Stimulated activated CD4-positive, alpha-beta T cell treated with anti-CD3 and anti-CD28 coated beads, Interleukin-1b, Interleukin-23, amount 100 ng/mL, for 24 hours (primary cell): ENCODE measurements at regions not wholly inside any gene's neighbourhood (a gene's known extent, or its start where the extent isn't known, plus 50 kb on each side); places are given as distances from the start of the nearest gene placed in this dataset.

Experiments used
- DNase-seq, 4 experiments: peaks; one replicate each; pipeline ENCODE4 v3.0.0-alpha.2; 2020; ENCODE audit warnings: low read depth in 4 of 4, low spot score in 1 of 4

GRCh38 chr2:236689393-236689700 lies 119.7 kb downstream of the ACKR3 start:
- DNase-seq = no peak

DNA sequence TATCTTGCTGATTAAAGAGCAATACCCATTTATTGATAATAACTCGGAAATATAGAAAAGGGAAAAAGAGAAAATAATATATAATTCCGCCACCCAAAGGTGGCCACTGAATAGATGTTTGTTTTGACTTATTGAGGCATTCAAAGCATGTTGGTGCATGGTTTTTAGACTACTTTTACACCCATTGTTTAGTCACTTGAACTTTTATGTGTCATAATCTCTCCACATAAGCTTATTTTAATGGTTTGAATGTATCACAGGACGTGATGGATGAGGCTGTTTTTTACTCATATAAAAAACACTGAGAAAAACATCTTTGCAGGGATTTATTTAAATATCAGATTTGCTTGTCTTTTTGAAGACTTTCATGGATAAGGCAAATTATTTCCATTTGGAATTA lies 120.4 kb downstream of the ACKR3 start:
- DNase-seq = no peak

DNA sequence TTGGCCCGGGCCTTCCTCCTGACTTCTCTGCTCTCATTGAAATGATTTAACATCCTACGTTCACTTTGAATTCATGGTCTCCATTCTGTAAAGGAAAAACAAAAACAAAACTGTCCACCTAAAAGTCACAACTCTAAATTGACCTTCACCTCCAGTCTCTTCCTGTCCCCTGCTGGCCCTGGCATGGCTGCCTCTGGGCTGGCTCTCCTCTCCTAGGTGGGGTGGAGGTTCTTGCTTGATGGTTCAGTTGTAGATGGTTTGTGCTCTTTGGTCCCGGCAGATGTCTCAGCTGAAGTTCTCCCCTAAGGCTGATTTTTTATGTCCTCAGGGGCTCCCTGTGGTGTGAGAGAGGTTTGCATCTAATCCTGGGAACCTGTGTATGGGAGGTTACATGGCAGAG lies 121.1 kb downstream of the ACKR3 start:
- DNase-seq = no peak

DNA sequence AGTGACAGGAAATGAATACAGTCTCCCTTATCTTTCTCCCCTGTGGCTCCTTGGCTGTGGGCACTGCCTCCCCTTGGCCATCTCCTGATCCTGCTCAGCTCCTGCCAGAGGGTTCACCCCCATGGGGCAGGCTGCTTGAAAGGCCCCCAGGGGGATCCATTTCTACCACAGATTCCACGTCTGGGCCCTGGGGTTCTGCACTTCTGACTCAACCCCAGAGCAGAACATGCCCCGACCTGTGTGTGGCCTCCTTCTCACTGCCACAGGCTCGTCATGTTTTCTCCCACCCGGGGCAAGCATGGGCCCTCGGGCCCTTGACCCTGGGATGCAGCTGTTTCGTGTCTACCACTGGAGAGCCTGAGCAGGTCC lies 122.2 kb downstream of the ACKR3 start:
- DNase-seq = no peak

- DNase-seq = no peak
Observed at GRCh38 chr2:236692937-236693336, 123.3 kb downstream of the ACKR3 start.

- DNase-seq = no peak
Observed at GRCh38 chr2:236693531-236693930, 123.9 kb downstream of the ACKR3 start.

DNA sequence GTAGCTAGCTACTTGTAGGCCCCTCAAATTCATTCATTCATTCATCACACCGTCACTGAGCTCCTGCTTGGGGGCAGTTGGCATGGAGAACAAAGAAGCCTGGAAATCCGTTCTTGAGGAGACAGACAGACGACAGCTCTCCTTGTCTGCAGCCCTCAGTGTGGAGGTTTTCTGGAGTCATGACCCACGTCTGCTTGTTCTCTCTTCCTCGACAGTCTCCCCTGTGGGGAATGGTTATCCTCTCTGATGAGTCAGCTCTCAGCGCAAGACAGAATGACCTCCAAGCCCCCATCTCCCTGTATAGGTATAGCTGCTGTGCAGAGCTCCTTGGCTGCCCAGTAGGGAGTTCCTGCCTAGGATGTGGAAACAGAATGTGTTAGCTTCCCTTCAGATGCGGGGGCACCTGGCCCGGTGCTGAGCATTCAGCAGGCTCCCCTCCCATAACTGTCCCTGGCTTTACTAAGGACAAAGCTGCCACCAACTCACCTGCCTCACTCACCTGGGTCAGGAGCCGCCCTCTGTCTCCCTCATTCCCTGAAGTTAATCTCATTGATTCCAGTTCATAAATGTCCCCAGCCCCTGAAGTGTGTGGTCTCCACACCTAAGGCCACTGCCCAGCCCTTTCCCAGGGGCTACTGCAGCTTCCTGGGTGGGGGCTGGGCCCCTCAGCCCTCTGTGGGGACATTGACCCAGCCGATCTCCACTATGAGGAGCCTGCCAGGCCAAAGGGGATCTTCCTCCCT lies 124.7 kb downstream of the ACKR3 start:
- no peak for DNase-seq

GRCh38 chr2:236696834-236697233 lies 127.2 kb downstream of the ACKR3 start:
- DNase-seq = no peak

- DNase-seq = no peak
Observed at GRCh38 chr2:236698016-236698627, 128.5 kb downstream of the ACKR3 start.

- no peak for DNase-seq
Observed at GRCh38 chr2:236700703-236701102, 131.1 kb downstream of the ACKR3 start.

- no peak for DNase-seq
Observed at GRCh38 chr2:236702657-236703372, 133.2 kb downstream of the ACKR3 start.

- DNase-seq = no peak
Observed at GRCh38 chr2:236703373-236703709, 133.7 kb downstream of the ACKR3 start.

DNA sequence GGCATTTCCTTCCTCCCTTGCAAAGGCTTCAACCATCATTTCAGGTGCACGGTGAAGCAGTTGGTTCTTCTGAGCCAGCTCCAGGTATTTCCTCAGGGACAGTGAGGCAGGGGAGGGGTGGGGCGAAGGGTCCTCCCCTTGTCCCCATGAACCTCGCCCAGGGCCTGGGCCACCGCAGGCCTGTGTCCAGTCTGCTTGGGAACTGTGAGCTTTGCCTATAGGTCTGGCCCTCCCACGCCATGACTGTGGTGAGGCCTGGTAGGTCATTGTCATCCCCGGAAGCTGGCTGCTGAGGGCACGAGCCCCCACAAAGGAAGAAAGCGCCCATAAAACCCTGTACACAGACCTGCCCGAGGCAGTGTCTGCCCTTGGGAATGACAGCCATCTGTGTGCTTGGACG lies 134.3 kb downstream of the ACKR3 start:
- DNase-seq = no peak

DNA sequence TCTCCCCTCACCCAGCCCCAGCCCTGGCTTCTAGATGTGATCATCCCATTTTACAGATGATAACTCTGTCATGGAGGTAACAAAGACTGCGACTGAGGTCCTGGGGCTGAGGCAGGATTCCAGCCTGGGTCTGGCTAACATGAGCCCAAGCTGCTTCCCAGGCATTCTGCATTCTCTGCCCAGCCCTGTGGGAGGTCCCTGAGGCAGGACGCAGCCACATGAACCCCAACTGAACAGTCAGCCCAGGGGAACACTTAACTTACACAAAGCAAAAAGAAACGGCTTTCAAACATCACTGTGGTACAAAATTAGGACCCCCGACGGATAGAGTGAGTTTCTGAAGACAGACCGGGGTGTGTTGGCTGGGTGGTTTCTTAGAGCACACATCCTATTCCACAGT lies 135.3 kb downstream of the ACKR3 start:
- no peak for DNase-seq

GRCh38 chr2:236705295-236706105 lies 135.9 kb downstream of the ACKR3 start:
- DNase-seq = no peak

GRCh38 chr2:236706288-236706687 lies 136.7 kb downstream of the ACKR3 start:
- no peak for DNase-seq

GRCh38 chr2:236706803-236707202 lies 137.2 kb downstream of the ACKR3 start:
- DNase-seq = no peak

- no peak for DNase-seq
Observed at GRCh38 chr2:236711440-236711839, 141.8 kb downstream of the ACKR3 start.

DNA sequence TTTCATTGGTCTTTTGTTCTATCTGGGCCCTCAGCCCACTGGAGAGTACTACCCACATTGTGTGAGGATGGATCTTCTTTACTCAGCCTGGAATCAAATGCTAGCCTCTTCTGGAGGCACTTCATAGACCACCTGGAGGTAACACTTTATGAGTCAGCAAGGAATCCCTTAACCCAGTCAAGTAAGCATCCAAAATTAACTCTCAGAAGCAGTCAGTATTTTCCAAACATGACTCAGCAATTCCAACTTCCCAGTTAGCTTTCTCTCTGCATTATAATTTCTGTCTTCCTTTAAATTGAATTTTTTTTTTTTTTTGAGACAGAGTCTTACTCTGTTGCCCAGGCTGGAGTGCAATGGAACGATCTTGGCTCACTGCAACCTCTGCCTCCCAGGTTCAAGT lies 142.7 kb downstream of the ACKR3 start:
- DNase-seq = no peak

DNA sequence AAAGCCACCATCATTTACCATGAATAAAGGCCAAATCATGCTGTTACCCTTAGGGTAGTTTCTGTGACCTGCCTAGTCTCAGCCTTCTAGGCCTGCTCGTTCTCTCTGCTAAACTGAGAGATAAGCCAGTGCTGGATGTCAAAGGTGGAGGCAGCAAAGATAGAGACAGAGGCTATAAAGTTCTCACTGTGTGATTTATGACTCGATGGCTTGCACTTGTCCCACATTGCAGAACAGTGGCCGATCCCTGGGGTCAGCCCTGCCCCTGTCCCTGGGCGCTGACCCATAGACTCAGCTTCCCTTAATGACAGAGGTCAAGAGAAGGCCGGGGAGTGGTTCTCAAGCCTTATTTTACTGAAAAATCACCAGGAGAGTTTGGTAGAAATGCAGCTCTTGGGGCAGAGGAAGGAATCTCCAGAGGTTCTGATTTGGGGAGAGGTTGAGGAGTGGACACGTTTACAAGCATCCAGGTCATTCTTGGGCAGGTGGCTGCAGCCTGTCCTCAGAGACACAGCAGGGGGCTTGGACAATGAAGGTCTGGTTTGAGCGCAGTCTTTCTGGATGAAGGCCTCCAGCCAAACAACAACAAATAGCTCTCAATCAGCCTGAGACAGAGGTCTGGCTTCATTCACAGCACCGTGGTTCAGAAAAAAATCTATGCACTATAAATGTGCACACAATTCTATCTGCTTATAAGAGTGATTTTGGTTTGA lies 143.5 kb downstream of the ACKR3 start:
- no peak for DNase-seq

DNA sequence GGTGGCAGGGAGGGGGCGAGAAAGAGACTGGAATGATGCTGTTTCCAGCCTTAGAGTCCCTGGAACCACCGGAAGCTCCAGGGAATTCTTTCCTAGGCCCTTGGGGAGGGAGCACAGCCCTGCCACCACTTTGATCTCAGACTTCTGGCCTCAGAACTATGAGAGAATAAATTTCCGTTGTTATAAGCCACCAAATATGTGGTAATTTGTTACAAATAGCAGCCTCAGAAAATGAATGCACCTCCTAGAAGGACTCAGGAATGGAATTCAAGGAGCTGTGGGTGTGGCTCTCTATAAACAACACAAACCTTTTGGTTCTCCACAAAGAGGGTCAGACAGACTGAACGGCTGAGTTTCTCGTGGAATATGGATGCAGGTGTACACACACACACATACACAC lies 144.5 kb downstream of the ACKR3 start:
- DNase-seq = no peak
